NOMO-1 treated with DMSO at 0.1 percent for 48 hours (cell line): ENCODE measurements at regions not wholly inside any gene's neighbourhood (a gene's known extent, or its start where the extent isn't known, plus 50 kb on each side); places are given as distances from the start of the nearest gene placed in this dataset.
"Not testable (repeated sequence)": the region's sequence is repeated elsewhere in the genome, so short reads cannot be mapped to it uniquely, and the experiment has no call there.

Experiments
- DNase-seq: peaks from one replicate; lab custom pipeline; 2025; ENCODE audit not compliant: unreplicated experiment; lab: John Stamatoyannopoulos, UW

- DNase-seq = no peak
Measured at GRCh38 chr4:183374950-183375555, 52.8 kb upstream of the CLDN24 start.

DNA sequence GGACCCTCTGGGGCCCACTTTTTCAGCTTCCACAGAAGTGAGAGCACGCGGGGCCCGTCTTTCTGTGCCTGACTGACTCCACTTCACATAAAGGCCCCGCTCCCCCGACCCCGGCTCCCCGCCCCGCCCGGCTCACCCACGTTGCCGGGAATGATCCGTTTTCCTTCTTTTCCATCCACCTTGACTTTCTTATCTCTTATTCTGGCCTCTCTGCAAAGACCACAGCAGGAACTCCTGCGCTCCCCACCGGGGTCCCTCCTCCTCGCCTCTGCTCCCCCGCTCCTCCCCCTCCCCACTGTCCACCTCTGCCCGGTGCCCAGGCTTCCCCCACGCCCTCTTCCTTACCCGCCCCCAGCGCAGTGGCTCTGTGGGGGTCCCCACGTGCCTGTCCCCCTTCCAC lies 54.2 kb upstream of the CLDN24 start:
- DNase-seq = no peak

DNA sequence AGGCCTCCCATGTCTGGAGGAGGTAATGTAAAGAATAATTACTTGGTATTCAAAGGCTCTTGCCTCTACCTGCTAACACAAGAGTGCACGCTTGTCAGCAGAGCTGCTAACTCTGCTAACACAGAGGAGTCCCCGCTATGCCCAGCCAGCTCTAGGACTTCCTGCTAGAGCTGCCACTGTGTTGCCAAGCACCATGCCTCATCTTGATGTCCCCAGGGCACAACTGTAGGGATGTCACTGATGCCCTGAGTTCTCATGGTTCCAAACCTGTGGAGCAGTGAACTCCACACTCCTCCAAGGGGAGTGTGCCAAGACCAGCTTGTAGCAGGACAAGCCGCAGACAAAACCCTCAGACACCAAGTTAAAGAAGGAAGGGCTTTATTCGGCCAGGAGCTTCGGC lies 55.3 kb upstream of the CLDN24 start:
- no peak for DNase-seq

- not testable (repeated sequence) for DNase-seq
Measured at GRCh38 chr4:183378347-183378746, 56.1 kb upstream of the CLDN24 start.

GRCh38 chr4:183380901-183381300 lies 58.7 kb upstream of the CLDN24 start:
- DNase-seq = no peak

DNA sequence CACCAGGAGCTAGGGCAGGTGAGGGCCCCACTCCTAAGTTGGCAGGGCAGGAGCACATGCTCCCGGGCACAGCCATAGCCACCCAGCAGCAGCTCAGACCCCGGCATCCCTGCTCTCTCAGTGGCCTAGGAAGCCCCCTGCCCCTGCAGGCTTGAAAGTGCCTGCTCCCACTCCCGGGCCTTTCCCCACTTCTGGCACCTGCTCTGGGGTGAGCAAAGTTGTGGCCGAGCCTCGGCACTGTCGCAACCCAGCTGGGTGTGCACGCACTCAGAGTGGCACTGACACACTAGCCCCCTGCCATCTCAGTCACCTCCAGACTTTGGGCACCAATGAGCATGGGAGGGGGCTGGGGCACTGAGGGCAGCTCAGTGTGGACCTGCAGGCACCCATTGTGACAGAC lies 60.8 kb upstream of the CDKN2AIP start:
- DNase-seq = no peak

DNA sequence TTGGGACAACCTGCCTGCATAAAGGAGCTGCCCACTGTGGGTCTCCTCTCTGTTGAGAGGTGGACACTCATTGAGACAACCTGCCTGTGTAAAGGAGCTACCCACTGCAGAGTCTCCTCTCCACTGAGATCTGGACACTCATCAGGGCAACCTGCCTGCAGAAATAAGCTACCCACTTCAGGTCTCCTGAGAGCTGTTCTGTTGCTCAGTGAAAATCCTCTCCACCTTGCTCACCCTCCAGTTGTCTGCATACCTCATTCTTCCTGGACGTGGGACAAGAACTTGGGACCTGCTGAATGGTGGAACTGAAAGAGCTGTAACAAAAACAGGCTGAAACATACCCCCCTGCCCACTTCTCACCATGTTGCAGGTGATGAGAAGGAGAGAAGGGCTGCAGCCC lies 59.9 kb upstream of the CDKN2AIP start:
- DNase-seq = no peak

- DNase-seq = no peak
Measured at GRCh38 chr4:183384983-183385382, 59.5 kb upstream of the CDKN2AIP start.

DNA sequence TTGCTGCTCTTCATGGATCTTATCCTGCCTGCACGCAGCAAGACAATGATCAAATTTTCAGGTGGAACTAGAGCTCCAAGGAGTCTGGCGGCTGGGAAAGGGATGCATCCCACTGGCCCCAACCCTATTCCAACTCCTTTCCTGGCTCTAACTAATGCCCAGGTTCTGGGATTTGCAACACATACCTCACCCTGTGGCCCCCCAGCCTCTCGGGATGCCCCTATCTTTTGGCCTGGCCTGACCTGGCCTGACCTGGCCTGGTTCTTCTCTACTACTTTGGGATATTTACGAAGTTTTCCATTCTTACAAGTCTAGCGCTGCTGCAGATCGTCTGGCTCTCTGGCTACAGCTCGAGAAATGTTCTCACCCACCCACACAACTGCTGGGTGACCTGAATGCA lies 56.4 kb upstream of the CDKN2AIP start:
- no peak for DNase-seq

DNA sequence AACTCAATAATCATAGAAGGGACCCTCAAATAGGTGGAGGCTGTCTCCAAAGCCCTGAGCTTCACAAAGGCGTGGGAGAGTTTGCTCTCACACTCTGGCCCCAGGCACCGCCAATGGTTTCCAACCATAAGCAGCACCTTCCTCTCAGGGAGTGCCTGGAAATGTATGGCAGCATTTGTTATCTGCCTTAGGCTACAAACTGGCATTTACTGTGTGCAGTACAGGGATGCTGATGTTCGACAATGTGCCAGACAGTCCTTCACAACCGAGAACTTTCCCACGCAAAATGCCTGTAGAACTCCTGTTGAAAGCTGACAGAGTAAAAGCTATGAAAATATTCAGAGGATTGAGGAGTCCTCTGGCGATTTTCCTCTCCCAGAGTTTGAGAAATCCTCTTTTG lies 55.7 kb upstream of the CDKN2AIP start:
- DNase-seq = no peak

DNA sequence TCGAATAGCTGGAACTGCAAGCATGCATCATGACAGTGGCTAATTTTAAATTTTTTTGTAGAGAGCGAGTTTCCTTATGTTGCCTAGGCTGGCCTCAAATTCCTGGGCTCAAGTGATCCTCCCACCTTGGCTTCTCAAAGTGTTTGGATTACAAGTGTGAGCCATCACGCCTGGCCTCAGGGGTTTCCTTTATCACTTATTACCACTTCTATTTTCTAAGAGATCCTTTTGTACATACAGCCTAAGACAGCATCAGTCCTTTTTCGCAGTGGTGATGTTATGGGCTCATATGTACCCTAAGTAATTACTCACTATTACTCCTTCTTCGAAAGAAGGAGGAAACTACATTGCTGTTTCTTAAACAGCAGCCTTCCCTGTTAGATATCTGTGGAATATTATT lies 54.1 kb upstream of the CDKN2AIP start:
- DNase-seq = no peak

GRCh38 chr4:183391204-183391603 lies 53.2 kb upstream of the CDKN2AIP start:
- no peak for DNase-seq

DNA sequence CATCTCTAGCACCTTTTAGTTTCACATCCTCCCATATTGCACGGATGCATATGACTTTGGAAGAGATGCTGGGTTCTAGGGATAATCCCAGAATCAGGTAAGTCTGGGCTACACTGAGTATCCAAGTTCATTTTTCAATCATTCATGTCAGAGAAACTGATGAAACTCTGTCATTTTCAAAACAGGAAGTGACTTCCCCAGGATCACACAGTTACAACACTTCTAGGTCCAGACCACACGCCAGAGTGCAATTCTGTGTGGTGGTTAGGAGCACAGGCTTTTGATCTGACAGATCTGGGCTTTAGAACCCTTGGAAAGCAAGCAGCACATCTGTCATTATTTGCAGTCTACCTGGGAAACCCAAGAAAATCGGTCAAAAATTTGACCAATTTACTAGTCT lies 52.1 kb upstream of the CDKN2AIP start:
- DNase-seq = peak; percentile 86

- no peak for DNase-seq
Measured at GRCh38 chr4:183393446-183393845, 51.0 kb upstream of the CDKN2AIP start.

GRCh38 chr4:183394166-183394951 lies 50.1 kb upstream of the CDKN2AIP start:
- no peak for DNase-seq
